GM18951 (cell line): ENCODE measurements at regions not wholly inside any gene's neighbourhood (a gene's known extent, or its start where the extent isn't known, plus 50 kb on each side); places are given as distances from the start of the nearest gene placed in this dataset.
"Not testable (repeated sequence)": the region's sequence is repeated elsewhere in the genome, so short reads cannot be mapped to it uniquely, and the experiment has no call there.

Experiments
- POLR2A ChIP-seq: IDR thresholded peaks from 4 replicates; pipeline ENCODE4 v1.6.1; 2011; ENCODE audit warnings: mild to moderate bottlenecking; ENCODE audit not compliant: insufficient read length, insufficient read depth; ENCODE audit errors: extremely low read depth
- in situ Hi-C: fragments of 300-500 bp; cut with MboI; formaldehyde crosslinking; loops from one replicate; pipeline ENCODE4 v1.12.0; 2022; ENCODE audit warnings: low sequenced_read_pairs, mixed read lengths, inconsistent platforms; ENCODE audit not compliant: unreplicated experiment

DNA sequence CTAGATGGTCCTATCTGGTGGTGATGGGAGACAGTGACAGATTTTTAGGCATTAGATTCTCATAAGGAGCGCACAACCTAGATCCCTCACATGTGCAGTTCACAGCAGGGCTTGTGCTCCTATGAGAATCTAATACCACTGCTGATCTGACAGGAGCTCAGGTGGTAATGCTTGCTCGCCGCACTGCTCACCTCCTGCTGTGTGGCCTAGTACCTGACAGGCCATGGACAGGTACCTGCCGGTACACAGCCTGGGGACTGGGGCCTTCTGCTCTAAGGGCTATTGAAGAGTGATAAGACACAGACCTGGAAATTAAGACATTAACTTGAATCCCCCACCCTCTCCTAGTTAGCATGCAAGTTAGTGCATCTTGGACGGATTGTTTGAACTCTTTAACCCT lies 64.4 kb downstream of the KLRB1 start:
- in situ Hi-C loops = not testable (repeated sequence)

DNA sequence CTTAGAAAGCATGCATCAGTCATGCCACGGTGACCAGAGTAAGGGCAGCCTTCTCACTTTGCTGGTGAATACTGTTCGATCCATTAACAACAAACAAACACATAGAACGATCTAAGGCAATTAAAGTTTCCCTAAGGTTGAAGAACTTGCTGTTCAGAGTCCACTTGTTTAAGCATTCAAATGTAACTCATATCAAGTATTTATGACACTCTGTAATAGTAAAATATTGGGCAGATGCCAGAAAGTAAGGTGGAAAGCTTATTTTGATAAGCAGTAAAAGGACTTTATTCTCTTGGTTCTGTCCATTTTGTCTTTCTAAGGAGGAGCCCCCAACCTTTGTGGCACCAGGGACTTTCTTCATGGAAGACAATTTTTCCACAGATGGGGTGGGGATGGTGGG lies 64.9 kb downstream of the KLRB1 start:
- in situ Hi-C loops = not testable (repeated sequence)

DNA sequence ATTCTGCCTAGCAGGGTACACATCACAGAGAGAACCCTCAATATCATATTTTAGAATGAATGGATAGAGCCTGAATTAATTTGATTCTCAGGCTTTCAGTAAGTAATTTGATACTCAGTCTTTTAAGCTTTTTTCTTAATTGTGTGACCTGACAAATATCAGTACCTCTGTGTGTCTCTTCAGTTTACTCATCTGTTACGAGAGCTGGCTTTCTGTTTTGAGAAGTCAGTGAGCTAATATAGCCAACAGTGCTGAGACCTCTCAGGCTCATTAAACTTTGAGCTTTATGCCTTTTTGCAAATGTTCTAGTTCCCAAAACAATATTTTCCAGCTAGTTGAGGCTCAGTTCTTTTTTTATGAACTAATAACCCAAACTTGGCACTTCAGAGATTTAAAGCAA lies 91.8 kb downstream of the KLRB1 start:
- in situ Hi-C loops = not testable (repeated sequence)

DNA sequence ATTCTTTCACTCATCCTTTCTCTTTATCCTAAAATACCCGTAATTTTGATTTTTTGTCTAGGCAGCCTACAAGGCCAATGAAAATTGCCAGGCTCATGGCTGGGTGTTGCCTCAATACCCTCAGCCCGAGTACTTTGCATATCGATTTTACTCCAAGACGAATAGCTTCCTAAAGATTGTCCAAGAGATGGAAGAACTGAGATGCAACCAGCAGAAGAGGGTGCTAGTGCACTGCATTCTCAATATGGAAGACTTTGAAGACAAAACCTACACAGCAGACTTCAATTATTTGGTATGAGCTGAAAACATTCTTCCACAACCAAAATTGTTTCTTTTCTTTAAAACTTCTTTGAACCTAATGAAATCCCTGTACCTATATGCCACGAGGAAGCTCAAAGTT lies 95.0 kb downstream of the KLRB1 start:
- in situ Hi-C loops = not testable (repeated sequence)

DNA sequence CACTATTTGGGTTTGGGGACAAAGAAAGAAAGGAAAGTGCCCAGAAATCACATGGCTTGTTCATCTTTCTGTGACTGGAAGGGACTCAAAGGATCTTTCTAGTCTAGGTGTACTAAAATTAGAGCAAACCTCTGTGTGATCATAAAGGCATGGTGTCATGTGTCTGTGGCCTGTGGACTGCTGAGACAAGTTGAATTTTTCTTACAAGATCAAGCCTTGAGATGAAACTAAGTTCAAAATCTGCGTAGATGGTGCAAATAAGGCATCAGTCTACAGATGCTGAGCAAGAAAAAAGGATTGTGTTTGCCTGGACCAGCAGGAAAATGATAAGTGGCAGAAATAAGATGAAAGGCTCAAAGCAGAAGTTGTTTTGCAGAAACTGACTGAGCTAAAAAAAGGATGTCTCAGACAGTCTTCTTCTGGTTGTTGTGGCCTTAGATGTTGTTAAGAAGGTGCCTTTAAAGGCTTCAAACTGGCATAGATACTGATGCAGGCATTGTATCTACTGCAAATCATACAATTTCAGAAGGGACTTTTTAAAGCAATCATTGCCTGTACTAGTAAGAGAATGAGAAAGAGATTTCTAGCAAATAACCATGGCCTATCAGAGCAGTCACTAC lies 97.2 kb downstream of the KLRB1 start:
- in situ Hi-C loops = not testable (repeated sequence)

DNA sequence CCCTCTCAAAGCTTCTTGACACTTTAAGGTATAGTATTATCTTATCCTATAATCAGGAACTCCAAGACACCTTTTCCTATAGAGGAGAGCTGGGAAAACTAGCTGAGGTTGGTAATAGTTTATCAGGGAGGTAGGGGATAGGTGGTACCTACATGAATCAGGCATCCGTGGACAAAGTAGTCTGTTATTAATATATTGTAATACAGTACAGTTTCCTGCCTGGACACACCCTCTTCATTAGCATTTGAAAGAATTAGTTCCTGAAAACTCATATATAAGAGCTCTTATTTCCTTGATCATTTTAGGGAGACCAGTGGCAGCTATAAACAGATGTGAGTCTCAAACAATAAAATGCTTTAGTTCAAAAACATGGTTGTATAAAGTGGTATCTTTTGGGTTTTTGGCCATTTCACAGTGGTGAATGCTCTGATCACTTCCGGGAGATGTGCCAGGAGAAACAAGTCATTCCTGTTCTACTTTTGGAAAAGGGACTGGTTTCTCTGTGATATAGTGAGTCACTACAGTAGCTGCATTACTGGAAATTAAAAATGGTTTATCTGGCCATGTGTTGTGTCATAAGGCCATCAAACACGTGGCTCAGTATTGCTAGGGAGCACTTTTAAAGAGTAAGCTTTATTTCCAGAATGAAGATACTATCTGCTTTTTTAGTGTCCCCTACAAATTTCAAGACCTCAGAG lies 98.1 kb downstream of the KLRB1 start:
- in situ Hi-C loops = no loop called here
- TF ChIP-seq POLR2A = no peak

DNA sequence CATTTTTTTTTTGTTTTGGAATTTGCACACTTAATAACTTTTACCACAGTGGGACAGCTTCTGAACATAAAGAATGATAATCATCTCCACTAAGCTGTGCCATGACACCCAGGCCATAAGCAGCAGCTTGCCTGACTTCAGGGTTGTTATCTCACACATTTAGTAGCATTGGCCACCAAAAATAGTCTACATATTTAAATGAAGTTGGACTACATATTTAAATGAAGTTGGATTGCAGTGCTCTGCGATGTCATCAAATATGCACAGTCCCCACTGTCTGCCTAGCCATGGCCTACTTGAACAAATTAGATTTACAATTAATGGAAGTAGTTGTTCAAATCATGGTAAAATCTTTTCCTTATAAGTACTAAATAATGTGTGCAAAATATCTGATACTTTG lies 101.0 kb downstream of the KLRB1 start:
- in situ Hi-C loops = no loop called here
- no peak for TF ChIP-seq POLR2A

DNA sequence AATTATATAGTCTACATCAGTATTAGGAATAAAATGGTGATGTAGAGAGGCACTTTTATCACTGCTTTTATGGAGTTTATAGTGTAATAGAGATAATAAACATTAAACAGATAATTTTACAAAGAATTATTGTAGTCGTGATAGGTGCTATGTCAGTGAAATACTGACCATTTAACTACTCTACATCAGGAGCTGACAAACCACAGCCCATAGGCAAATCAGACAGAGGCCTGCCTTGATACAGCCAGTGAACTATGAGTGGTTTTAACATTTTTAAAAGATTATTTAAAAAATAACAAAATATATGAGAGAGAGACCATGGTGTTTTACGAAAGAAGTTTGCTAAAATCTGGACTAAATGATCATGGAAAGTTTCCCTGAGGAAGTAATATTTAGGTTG lies 104.3 kb downstream of the KLRB1 start:
- in situ Hi-C loops = not testable (repeated sequence)

DNA sequence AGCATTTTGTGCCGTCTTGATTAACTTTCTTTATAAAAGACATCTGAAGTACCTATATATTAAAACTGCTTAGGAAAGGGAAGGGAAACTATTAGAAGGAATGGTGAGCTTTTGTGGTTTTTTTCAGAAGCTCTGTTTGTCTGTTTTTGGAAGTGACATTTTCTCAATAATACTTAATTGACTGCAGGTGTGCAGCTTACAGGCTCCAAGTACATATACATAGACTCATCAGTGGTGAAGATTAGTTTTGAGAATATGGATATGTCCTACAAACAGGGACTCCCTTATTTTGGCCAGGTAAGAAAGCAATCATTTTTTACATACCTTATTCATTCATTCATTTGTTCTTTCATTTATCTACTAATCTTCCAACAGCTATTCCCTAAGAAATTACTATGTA lies 104.9 kb downstream of the KLRB1 start:
- in situ Hi-C loops = not testable (repeated sequence)

DNA sequence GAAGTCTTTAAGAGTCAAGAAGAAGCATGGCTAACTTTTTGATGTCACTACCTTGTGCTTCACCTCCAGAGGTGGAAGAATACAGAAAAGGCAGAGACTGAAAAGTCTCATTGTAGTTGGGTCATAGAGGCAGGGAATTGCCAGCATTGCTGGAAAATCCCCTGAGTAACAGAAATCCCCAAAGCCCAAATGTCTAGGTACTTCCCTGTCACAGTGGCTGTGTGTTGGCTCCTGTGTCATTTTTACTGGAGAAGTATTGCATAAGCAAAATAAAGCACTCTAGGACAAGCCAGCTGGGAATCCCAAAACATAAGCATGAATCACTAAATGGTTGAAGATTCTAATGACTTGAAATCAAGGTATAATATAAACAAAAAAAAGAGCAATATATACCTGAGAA lies 114.4 kb downstream of the KLRB1 start:
- in situ Hi-C loops = not testable (repeated sequence)

DNA sequence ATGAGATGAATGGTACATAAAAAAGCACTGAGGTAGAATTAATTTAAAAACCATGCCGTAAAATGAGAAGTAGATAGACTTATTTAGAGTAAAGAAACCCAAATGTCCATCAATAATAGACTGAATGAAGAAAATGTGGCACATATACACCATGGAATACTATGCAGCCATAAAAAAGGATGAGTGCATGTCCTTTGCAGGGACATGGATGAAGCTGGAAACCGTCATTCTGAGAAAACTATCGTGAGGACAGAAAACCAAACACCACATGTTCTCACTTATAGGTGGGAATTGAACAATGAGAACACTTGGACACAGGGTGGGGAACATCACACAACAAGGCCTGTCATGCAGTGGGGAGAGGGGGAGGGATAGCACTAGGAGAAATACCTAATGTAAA lies 126.4 kb downstream of the KLRB1 start:
- in situ Hi-C loops = not testable (repeated sequence)

DNA sequence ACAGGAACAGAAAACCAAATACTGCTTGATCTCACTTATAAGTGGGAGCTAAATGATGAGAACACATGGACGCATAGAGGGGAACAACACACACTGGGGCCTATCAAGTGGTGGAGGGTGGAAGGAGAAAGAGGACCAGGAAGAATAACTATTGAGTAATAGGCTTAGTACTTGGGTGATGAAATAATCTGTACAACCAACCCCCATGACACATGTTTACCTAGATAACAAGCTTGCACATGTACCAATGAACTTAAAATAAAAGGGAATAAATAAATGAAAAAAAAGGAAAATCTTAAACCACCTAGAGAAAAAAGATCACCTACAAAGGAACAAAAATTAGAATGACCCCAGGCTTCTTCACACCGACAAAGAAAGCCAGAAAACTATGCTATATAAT lies 133.5 kb downstream of the KLRB1 start:
- in situ Hi-C loops = loop anchor here (25.0 kb wide), 1 partner anchor 138 kb away; the partner anchor contains the start of gene KLRB1

DNA sequence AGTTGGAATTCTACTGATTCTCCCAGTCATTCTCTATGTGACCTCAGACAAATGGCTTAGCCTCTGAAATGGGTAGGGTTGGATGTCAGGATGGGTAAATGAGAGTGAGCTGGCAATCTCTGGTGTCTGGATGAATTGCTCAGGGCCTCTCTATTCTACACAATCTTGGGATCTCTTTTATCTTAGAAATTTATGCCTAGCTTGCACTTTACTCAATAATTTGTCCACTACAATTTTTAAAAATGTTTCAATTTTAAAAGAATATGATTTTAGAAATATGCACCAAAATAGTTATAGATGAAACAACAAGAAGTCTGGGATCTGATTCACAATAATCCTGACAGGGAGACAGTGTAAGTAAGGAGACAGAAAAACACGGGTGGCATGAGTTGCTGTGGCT lies 134.1 kb downstream of the KLRB1 start:
- in situ Hi-C loops = loop anchor here (25.0 kb wide), 1 partner anchor 139 kb away; the partner anchor contains the start of gene KLRB1

DNA sequence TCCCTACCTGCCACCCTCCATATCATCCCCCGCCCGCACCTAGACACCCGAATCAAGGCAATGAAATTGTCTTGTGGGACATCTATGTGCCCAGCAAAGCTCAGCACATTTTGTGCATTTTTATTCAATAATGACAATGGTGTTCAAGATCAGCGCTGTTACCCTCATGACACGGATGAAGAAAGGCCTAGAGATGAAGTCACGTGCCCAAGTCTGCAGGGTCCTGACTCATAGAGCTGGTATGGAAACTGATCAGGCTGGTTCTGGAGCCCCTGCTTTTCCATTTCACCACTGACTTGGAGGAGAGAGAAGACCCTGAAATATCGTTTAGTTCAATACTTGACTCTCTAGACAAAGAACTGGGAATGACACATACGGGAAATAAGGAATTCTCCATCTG lies 136.2 kb downstream of the KLRB1 start:
- in situ Hi-C loops = loop anchor here (25.0 kb wide), 1 partner anchor 141 kb away; the partner anchor contains the start of gene KLRB1

DNA sequence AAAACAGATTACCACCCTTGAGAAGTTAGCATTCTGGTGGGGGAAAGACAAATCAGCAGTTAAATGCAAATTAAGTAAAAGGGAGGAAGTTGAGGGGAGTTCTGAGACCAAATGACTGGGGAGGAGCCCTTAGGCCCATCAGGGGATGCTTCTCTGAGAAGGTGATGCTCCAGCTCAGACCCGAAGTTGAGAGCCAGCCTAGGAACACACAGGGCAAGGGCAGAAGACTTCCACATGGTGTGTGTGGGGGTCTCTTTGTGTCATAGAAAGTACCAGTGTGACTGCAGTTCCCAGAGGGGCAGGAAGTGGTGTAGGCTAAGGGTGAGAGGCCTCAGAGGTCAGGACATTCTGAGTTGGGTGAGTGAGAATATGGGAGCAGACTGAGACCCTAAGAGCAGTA lies 137.3 kb downstream of the KLRB1 start:
- in situ Hi-C loops = loop anchor here (25.0 kb wide), 1 partner anchor 142 kb away; the partner anchor contains the start of gene KLRB1

DNA sequence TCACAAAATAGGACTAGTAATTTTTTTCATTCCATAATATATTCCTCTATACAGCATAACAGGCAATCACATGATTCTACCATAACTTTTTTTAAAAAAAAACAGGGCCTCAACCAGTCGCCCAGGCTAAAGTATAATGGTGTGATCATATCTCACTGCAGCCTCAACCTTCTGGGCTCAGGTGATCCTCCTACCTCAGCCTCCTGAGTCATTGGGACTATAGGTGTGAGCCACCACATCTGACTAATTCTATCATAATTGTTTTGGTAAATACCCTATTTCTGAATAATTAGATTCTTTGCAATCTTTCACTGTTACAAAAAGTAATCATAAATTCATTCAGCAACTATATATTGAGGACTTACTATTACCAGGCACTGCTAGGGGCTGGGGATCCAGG lies 137.8 kb downstream of the KLRB1 start:
- in situ Hi-C loops = loop anchor here (25.0 kb wide), 1 partner anchor 142 kb away; the partner anchor contains the start of gene KLRB1

DNA sequence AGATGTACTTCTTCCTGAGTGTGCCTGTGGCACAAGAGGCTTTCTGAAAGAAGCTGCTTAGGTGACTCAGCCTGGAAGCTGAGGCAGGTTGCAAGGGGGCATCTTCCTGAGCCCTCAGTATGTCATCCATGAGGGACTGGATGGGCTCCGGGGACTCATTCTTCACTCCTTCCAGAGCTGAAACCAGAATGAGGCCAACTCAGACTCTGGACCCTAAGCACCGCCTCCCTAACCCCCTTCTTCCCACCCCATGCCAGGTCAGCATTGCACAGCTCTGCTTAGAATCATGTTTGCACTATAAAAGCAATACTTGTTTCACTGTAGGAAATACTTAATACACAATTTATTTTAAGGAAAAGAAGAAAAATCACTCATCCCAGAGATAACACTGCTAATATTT lies 138.3 kb downstream of the KLRB1 start:
- in situ Hi-C loops = loop anchor here (25.0 kb wide), 1 partner anchor 143 kb away; the partner anchor contains the start of gene KLRB1

DNA sequence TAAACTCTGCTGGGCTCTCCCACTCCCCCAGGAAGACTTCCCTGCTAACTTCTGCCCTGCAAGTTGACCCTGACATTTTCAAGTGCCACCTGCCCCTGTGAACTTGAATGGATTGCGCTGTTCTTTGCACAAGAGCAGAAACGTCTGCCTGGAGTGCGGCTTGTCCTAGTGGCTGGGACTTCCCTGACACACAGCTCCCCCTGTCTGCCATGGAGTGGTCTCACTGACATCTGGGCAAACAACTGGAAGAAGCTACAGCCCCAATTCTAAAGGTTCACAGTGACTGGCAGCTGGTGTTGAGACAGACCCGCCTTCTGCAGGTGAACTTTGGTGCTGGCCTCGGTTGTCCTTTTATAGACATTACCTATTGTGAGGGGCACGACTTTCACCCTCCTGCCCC lies 138.7 kb downstream of the KLRB1 start:
- in situ Hi-C loops = loop anchor here (25.0 kb wide), 1 partner anchor 143 kb away; the partner anchor contains the start of gene KLRB1

DNA sequence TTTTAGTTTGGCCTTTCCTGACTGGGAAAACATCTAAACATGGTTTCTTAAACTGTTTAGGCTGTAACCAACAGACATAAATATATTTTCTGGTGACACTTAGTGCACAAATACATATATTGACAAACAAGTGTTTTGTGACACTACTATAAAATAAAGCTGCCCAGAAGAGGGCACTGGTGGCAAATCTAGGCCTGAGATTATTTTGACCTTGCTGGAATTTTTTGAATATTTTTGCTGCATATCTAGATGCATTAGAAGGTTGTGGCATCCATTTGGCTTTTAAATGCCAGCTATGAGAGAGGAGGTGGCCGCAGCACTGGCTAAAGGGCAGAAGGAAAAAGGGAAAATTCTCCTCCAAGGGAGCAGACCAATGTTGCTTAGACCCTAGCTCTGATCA lies 139.6 kb downstream of the KLRB1 start:
- in situ Hi-C loops = loop anchor here (25.0 kb wide), 1 partner anchor 144 kb away; the partner anchor contains the start of gene KLRB1
